Eye (tissue), 1 donor: ENCODE measurements at regions not wholly inside any gene's neighbourhood (a gene's known extent, or its start where the extent isn't known, plus 50 kb on each side); places are given as distances from the start of the nearest gene placed in this dataset.
A peak's percentile ranks its signal among the peaks of the same experiment; 100 is the strongest.

Experiments
- DNase-seq: peaks from one replicate; pipeline ENCODE4 v3.0.0-alpha.2; 2015

DNA sequence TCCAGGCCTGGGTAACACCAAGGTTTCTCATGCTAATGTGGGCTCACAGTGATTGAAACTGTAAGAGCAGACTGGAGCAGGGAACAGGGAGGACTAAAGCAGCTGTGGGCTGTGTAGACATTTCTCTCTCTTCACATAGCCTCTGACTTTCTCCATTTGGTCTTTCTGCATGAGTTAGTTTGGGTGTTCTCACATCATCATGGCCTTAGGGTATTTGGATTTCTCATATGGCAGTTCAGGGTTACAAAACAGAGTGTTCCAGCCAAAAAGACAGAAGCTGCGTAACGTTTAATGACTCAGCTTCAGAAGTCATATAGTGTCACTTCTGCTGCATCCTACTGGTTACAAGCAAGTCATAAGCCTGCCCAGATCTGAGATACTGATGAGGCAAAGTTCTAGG is 52.0 kb upstream of the OSBPL8 start:
- no peak for DNase-seq

DNA sequence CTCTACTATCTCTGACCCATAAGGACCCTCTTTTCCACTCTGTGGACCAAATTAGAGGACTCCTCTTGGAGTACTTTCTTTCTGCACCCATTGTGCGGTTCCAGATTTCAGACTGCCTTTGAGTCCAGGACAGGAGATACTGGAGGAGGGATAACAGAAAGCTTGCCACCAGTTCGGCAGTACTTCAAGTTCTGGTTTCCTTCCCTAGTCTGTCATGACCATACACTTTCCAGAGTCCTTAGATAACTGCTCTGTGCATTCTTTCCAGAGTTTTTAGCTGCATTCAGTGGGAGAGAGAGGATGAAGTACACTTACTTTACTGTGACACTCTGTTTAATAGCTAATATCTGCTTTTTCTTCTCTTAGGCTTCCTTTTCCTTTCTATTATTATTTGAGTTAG is 54.8 kb upstream of the OSBPL8 start:
- DNase-seq = no peak

DNA sequence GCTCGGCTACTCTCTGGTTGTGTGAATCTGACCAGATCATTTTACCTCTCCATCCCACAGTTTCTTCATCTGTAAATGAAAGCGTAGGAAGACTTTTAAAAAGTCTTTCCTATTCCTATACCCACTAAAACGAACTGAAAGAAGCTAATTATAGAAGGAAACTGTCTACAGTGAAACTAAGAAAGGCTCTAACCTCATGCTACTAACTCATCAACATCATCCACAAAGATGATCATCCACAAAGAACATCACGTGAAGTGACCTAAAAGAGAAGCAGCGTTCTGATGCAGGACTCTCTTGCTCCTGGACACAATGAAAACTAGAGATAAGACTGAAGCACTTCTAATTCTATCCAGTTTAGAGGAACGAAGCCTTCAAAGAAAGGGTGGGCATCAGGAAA is 58.5 kb upstream of the OSBPL8 start:
- no peak for DNase-seq

DNA sequence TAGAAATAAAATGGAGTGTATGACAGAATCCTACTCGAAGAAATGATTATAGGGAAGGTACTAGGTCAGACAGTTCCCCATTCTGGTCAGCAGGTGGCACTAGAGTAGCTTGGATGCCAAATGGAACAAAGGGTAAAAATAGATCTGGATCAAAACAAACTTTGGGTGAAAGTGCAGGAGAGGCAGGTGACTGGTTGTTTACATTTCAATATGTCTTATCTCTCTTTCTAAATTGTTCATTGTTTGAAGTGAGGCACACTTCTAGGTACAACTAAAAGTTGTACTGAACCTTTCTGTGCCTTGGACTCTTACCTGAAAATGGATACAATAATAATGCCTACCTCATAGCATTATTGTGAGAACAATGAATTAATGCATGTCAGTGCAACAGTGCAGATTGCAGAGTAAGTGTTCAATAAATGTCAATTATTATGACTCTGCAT is 62.0 kb upstream of the OSBPL8 start:
- DNase-seq = peak; percentile 92

DNA sequence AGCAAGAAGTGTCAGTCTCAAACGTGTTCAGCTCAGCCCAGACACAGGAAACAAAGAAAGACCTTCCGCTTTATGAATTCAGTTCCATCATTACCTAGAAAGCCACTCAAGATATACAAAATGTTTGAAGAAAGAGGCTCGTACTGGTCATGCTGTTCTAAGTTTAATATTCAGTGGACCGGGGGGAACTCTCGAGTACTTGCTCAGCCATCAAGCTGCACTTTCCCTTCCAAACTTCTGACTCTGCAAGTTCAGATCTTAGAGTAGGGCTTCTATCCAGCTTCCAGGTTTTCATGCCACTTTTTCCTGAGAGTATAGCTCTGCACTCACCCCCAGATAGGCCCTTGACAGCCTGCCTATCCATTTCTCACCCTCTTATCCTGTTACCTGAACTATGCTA is 62.8 kb upstream of the OSBPL8 start:
- no peak for DNase-seq

DNA sequence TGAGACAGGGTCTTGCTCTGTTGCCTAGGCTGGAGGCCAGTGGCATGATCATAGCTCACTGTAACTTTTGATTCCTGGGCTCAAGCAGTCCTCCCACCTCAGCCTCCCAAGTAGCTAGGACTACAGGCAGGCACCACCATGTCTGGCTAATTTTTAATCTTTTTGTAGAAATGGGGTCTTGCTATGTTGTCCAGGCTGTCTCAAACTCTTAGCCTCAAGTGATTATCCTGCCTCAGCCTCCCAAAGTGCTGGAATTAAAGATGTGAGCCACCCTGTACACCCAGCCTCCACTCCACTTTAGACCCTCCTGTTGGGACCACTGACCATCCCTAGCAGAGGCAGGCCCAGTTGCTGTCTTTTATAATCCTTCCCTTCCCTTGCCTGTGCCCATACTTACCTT is 63.3 kb upstream of the OSBPL8 start:
- DNase-seq = no peak

DNA sequence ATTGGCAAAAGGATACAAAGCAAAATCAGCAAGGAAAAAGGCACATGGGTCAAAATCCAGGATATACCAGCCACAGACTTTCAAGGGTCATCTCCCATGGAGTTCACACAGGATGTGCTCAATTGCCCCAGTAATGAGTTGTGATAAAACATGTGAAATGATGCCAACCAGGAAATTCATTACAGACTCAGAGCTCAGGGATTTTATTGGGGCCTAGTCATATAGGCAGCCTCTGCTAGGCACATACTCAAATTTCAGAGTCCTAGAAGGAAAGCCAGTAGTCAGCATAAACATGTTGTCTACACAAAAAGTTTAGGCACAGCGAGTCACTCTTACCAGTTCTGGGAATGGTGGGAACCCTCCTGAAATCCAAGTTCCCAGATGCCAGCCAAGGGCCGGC is 64.4 kb upstream of the OSBPL8 start:
- DNase-seq = no peak

DNA sequence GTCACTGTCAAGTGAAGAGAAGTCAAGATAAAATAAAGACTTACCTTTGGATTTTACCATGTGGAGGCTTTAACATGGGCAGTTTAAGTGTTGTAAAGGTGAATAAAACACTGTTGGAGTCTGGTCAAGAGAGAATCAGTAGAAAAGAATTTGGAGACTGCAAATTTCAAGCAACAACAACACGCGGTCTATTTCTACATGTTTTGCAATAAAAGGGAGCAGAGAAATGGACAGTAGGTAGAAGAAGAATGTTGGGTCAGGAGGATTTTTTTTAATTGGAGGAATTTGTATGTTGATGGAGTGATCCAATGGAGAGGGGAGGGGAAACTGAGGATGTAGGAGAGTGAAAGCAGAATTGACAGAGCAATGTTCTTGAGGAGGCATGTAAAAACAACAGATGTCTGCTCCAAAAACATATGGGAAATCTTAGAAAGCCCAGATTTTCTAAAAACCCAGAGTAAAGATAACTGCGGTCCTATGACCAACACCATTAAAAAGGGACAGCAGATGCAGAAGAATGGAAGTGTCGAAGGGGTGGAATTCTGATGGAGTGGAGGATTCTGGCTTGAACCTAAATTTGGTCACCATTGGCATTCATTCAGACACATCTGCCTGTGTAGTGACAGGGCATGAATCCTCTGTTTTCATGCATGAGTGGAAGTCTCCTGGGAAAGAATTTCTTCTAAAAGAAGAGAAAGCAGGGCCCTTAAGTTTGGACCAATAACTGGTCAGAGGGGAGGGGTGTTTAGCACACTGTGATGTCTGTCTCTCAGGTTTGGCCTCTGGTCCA is 68.0 kb upstream of the OSBPL8 start:
- peak; percentile 35 for DNase-seq

DNA sequence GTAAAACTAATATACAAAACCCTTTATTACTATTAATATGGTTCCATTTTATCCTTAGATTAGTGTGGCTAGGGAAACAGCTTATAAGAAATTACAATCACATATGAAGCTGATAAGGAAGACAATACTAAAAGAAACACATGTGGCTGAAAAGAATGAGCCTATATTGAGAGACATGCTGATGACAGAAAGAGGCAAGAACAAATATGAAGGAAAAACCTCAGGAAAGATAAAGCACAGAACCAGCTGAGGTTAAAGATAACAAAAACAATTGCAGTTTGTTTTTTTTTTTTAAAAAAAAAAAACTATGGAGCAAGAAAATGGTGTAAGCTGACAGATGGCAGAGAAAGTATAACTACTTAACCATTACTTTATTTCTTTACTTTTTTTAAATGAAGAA is 69.2 kb upstream of the OSBPL8 start:
- DNase-seq = no peak

DNA sequence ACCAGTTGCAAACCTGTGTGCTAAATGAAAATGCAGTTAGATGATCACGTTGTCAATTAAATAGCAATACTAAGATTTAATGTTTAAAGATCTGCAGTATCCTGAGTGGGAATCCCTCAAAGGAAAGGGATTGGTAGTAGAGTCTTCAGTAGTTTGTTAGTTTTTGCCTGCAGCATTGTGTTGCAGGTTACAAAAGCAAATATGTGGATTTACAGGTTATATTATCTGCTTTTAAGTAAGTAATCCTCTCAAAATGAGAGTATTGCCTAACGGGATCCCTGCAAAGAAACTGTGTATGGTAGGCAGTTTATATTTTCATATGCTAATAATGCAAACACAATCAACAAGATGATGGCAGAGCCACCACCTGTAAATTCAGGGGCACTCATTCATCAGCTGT is 72.2 kb upstream of the OSBPL8 start:
- DNase-seq = no peak

DNA sequence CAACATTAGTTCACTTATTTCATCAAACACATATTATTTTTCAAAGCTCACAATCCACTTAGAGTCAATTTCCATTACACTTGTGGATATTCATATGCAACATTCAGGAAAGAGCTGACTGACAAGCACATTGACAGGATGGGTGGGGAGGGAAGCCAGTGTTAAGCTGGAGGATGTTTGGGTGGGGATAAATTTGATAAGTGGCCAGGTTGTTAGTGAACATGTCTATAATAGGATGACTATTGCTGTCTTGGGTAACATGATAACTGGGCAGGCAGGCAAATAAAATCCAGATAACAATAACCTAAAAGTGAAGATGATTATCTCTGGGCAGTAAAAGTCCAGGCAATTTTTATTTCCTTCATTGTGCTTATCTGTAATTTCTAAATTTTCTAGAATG is 73.8 kb upstream of the OSBPL8 start:
- DNase-seq = no peak

DNA sequence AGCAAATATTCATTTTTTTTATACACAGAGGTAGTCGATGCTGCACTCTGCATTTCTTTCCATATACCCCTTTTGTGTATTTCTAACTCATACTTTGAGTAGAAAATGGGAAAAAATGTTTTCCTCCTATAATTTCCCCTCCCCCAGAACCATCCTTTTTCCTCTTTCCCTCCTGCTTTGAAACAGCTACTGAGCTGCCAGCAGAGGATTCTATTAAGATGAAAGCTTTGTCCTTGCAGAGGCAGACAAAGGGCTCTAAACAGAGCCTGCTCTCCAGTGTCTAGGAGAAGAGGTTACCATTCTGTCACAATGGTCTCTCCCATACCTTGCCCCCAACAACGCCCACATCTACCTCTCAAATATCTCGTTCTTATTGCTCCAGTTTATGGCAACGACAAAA is 74.6 kb upstream of the OSBPL8 start:
- peak; percentile 12 for DNase-seq

DNA sequence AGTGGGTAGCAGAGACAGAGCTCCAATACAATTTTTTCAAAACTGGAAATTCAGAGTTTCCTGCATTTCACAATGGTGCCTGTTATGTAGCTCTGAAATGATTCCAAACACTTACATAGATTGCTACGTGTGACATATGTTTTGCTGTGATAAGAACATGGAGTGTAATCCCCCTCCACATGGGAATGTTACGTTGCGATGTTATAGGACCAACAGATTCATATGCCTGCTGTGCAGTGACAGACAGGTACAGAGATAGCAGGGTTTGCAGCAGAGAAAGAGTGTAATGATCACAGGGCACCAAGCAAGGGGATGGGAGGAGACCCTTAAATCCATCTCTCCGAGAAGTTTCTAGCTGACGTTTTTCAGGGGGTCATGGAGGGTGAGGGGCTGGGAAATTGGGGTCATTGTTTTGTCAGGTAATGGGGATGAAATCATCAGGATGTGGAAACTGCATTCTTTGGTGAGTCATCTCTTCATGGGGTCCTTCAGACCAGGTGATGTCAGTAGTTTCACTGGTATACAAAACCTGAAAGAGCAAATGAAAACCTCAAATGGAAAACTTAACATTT is 76.6 kb upstream of the OSBPL8 start:
- DNase-seq = no peak

DNA sequence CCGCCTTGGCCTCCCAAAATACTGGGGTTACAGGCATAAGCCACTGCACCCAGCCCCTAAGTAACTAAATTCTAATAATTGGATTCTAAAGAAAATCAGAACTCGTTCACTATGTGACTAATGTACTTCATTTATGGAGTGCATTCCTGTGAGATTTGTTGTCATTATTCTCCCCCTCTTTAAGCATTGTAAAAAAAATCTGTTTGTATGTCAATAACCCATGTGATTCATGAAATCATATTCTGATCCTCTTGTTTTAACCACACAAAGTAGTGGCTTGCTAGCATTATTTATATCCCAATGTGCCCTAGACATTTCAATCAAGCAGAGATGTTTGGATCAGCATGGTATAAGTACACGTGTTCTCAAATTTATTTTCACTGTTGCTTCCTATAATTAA is 78.2 kb upstream of the OSBPL8 start:
- no peak for DNase-seq

DNA sequence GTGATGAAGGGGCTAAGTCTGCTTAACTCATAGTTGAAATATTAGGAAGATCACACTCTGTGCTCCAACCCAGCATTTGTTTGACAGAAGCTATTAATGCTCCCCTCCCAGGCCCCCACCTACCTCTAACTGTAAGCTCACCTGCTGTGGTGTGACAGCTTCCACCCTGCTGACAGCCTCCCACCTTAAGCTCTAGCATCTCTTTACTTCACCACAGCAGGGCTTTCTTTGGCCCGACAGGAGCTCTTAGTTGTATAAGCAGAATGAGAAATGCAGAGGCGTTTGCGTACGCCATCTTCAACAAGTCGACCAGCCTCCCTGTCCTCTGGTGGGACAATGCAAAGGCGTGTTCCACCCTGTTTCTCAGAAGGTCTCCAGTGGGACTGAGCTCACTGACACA is 80.1 kb upstream of the OSBPL8 start:
- DNase-seq = no peak

DNA sequence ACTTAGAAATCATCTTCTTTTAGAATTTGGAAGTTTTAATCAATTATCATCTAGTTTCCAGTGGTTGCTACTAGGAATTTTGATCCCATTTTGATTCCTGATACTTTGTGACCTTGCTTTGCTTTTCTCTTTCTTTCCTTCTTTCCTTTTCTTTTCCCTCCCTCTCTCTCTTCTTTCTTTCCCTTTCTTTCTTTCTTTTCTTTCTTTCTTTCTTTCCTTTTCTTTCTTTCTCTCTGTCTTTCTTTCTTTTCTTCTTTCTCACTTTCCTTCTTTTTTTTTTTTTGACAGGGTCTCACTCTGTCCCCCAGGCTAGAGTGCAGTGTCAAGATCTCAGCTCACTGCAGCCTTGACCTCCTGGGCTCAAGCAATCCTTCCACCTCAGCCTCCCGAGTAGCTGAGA is 81.5 kb upstream of the OSBPL8 start:
- no peak for DNase-seq

DNA sequence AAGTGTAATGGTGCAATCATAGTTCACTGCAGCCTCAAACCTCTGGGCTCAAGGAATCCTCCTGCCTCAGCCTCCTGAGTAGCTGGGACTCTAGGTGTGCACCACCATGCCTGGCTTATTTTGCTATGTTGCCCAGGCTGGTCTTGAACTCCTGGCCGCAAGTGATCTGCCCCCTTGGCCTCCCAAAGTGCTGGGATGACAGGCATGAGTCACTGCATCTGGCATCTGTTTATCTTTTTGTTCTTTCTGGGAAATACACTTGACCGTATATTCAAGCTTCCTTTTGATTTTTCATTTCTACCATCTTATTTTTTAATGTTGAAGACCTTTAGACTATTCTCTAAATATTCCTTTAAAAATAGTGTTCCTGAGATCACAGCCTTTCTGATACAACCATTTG is 82.4 kb upstream of the OSBPL8 start:
- no peak for DNase-seq

DNA sequence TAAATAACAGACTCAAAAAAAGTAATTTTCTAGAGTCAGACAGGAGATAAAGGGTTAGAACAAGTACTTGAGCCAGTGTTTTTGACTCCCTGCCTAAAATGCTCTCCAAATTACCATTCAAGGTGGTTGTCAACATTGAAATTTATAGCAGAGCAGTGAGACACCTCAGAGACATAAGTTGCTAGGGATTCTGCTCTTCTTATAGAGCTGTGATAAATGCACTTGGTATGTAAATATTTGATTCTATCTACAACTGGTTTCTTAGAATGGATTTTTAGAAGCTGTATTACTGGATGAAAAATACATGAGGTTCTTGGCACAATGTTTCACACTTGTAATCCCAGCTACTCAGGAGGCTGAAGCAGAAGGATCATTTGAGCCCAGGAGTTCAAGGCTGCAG is 83.9 kb upstream of the OSBPL8 start:
- no peak for DNase-seq

DNA sequence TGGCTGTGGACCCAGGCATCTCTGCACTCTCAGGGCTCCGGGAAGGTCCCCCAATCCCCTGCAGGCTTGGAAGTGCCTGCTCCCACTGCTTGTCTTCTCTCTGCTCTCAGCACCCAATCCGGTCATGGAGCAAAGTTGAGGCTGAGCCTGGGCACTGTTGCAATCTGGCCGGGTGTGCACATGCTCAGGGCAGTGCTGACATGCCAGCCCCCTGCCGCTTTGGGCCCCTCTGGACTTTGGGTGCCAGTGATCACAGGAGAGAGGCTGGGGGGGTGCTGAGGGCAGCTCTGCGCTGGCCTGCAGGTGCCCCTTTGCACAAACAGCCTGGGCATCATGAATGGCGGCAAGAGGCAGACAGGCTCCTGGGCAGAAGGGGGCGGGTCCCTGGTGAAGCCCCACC is 85.4 kb upstream of the OSBPL8 start:
- DNase-seq = no peak

DNA sequence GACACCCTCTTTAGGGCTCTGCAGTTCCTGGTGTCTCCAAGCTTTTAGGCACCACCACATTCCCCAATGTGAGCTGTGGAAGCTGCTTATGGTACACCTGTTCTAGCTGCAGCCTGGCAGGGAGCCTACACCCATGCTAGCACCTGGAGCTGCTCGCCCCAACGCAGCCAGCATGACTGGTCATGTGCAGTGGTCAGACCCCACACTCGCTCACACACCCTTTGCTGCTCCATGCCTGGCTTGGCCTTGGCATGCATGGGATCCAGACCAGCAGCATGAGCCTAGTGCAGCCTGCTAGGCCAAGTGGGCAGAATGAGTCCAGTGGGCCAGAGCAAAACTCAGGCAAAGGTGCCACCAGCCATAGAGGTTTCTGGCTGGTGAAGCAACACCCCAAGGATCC is 86.4 kb upstream of the OSBPL8 start:
- DNase-seq = no peak

DNA sequence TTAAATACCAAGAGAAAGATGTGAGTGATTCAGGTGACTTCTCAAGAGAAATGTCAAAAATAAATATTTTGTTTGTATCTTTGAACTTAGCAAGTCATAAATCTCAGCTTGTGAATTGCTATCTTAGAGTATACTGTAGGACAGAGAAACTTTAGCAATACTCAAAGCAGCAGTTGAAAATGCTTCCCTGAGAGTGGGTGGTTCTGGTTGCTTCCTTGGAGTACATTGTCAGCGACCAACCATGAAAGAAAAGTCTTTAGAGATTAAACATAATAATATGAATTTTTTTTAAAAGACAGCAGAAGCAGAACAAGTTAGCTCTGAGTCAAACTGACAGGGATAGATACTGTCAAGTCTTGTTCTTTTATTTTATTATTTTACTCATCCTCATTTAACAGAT is 86.8 kb upstream of the OSBPL8 start:
- no peak for DNase-seq

DNA sequence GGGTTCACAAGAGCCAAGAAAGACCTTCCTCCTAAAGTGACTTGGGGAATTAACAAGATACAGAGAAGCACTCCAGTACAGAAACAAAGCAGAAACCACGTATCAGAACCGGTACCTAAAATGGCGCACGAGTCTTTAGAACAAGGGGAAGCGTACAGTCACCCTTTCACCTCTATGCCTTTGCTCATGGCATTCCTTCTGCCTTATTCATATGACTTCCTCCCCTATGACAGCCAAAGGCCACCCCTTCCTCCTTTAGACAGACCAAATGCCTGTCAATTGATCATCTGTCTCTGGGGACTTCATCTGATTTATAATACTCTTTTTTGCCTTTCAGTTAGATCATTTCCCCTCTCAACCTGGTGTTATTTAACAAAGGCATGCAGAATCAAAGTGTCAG is 89.5 kb upstream of the OSBPL8 start:
- DNase-seq = no peak

DNA sequence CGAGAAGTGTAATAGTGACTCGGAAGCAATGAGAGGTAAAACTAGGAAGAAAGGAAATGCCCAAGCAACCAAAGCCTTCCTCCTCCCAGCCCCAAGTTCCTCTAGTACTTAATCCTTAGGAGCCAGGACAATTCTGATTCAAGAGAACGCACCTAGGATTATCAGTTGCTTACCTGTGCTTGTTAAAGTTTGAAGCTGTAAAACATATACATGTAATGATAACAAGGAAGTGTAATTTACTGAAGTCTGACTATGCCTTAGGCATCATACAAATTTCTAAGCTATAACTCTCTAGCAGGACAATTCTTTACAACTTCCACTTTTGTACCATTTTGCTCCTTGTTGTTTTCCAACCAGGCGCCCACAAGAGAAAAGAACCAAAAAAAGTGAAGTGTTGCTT is 92.8 kb upstream of the OSBPL8 start:
- no peak for DNase-seq

DNA sequence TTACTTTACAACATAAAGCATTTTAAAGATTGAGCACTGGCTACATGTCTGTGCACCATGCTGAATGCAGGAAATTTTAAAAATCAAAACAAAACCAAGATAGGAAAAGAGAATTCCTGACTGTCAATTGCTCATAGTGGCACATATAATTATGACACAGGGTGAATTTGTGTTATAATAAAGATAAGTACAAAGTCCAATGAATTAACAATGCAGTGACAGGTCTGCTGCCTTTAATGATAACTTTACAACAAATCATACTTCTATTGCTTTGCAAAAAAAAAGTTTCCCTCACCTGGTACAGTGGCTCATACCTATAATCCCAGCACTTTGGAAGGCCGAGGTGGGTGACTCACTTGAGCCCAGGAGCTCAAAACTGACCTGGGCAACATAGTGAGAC is 93.8 kb upstream of the OSBPL8 start:
- no peak for DNase-seq

DNA sequence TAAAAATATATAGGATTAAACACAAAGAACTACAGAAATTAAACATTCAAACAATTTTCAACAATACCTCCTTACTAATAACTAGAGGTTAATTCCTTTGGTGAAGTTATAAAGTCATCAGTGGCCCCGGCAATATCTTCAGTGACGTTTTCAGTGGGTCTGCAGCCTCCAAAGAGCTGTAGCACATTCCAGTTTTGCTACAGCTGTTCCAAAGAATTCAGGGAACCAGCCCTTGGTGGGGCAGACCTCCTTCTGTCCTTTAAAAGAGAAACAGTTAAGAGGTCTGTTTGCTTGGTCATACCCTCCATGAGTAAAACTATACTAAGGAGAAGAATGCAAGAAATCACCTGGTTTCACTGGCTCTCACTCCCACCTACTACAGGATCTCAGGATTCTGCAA is 99.2 kb upstream of the ZDHHC17 start:
- DNase-seq = no peak
